GM10266 (cell line): ENCODE measurements at regions not wholly inside any gene's neighbourhood (a gene's known extent, or its start where the extent isn't known, plus 50 kb on each side); places are given as distances from the start of the nearest gene placed in this dataset.

ENCODE experiments used
- DNase-seq: peaks from one replicate; pipeline ENCODE4 v3.0.0; 2012; ENCODE audit errors: extremely low spot score
- TF ChIP-seq, protein P1 (sequence below): IDR thresholded peaks from 2 replicates; pipeline ENCODE4 v1.5.1; 2012; ENCODE audit warnings: mild to moderate bottlenecking, low read depth; ENCODE audit not compliant: control insufficient read depth, insufficient read depth; ENCODE audit errors: missing control alignments

DNA sequence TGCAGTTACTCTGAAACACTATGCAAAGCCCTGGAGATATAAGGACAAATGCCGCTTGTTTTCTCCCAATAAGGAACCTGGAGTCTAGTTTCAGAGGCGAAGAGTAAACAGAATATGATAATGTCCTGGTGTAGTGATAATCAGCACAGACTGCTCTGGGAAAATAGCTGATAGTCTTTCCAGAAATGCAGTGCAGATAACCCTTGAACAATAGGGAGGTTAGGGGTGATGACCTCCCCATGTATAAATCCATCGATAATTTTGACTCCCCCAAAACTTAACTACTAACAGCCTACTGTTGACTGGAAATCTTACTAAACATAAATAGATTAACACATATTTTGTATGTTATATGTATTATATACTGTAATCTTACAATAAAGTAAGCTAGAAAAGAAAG, 1280.9 kb upstream of the TENM3 start:
- DNase-seq = no peak
- TF ChIP-seq, protein P1, sequence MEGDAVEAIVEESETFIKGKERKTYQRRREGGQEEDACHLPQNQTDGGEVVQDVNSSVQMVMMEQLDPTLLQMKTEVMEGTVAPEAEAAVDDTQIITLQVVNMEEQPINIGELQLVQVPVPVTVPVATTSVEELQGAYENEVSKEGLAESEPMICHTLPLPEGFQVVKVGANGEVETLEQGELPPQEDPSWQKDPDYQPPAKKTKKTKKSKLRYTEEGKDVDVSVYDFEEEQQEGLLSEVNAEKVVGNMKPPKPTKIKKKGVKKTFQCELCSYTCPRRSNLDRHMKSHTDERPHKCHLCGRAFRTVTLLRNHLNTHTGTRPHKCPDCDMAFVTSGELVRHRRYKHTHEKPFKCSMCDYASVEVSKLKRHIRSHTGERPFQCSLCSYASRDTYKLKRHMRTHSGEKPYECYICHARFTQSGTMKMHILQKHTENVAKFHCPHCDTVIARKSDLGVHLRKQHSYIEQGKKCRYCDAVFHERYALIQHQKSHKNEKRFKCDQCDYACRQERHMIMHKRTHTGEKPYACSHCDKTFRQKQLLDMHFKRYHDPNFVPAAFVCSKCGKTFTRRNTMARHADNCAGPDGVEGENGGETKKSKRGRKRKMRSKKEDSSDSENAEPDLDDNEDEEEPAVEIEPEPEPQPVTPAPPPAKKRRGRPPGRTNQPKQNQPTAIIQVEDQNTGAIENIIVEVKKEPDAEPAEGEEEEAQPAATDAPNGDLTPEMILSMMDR = no peak

DNA sequence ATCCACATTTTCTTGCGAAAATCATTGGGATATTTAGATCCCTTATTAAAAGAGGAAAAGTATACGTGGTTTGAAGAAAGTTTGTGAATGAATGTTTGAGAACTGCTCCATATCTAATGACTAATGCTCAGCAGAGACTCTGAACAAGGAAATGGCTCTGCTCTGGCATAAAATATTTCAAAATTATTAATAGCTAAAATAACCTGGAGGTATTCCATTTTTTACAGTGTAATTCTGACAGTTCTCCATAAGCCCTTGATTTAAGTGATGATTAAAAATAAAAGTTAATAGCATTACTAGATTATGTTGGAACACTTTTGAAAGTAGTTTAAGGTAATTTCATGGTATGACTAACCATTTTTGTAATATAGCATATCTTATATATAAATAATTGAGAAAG, 1276.9 kb upstream of the TENM3 start:
- TF ChIP-seq, protein P1 = no peak
- DNase-seq = no peak

DNA sequence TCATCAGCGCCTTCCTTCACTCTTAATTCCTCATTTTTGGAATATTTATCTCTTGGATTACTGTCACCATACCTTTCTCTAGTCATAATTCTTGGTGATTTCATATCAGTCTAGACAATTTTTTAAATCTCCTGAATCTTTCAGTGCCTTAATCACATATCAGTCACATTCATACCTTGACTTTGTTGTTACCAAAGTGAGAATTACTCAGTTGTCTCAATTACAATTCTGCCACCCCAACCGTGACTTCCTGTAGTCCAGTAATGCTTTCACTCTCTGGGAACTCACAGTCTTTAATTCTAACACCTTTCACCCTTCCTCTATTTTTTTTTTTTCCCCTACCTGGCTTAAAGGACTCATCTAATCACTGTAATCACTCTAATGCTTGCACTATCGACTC, 1275.3 kb upstream of the TENM3 start:
- TF ChIP-seq, protein P1 = no peak
- DNase-seq = no peak

DNA sequence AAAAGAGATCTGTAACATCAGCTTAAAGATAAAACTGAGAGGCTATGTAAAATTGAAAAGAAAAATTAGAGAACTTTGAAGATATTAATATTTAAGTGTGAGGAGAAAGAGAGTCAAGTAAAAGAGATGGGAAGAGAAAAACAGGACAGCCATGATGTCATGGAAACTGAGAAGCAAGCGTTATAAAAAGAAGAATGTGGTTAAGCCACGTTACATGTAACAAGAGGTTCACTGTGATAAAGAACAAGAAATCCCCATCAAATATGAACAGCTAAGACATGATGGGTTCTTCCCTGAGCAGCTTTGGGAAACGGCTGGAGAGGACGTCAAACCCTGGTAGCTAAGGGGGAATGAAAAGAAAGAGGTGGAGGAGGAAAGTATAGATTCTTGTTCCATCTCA, 1269.3 kb upstream of the TENM3 start:
- DNase-seq = peak; percentile 5
- TF ChIP-seq, protein P1 = no peak

DNA sequence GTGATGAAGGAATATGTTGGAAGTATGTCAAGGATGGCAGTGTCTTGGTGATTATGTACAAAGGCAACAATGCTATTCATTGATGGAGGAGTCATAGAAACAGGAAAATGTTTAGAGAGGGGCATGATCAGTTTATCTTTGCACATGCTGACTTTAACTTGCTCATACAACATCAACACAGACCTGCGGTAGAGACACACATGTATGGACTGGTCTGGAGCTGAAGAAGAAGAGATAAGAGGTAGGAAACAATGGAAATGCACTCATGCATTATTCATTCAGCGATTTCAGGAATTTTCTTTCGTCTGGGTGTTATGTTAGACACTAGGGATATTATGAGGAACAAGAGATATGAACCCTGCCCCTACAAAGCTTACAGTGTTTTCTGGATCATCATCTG, 1252.3 kb upstream of the TENM3 start:
- TF ChIP-seq, protein P1 = no peak
- DNase-seq = no peak

DNA sequence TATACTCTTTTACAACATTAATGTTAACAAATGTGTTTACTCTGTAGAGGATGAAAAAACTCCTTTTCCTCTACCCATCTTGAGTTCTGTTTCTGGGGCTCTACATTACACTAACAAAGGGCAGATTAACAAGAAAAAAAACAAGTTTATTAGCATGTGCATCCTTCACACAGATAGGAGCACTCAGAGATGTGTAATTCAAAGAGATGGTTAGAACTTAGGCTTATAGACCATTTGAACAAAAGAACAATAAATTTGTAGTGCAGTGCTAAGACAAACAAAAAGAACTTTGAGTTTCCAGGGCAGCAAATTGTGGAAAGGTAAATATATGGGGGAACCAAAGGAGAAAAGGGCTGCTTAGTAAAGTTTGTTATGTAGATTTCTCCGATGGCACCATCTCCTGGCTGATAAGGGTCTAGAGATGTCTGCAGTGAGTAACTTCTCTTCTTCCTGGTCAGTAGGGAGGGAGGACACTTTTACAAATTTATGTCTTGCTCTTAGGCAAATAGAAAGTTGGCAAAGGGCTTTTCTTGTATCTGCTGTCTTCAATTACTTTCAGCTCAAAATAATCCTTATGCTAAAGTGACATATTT, 1249.9 kb upstream of the TENM3 start:
- TF ChIP-seq, protein P1 = no peak

DNA sequence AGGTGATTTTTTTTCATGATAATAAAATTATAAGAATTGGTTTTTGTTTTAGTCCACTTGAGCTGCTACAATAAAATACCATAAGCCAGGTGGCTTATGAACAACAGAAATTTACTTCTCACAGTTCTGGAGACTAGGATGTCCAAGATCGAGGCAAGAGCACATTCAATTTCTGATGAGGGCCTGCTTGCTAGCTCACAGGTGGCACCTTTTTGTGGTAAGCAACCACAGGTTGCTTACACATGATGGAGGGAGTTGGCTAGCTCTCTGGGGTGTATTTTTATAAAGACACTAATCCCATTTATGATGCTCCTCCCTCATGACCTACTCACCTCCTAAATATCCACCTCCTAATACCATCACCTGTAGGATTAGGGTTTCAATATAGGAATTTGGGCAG, 1248.5 kb upstream of the TENM3 start:
- DNase-seq = no peak
- TF ChIP-seq, protein P1 = no peak

More for the DNA sequence above, 1249.9 kb upstream of the TENM3 start:
- DNase-seq = no peak
